AG09319 (cell line): ENCODE measurements at regions not wholly inside any gene's neighbourhood (a gene's known extent, or its start where the extent isn't known, plus 50 kb on each side); places are given as distances from the start of the nearest gene placed in this dataset.

Experiments used
- DNase-seq: peaks from one replicate; pipeline ENCODE4 v3.0.0-alpha.2; 2010; ENCODE audit warnings: low read depth; ENCODE audit errors: extremely low read depth
- TF ChIP-seq, protein P1 (sequence below): IDR thresholded peaks from 2 replicates; pipeline ENCODE4 v1.5.1; 2011; ENCODE audit warnings: low read depth, mild to moderate bottlenecking, inconsistent platforms, low read length, moderate library complexity

DNA sequence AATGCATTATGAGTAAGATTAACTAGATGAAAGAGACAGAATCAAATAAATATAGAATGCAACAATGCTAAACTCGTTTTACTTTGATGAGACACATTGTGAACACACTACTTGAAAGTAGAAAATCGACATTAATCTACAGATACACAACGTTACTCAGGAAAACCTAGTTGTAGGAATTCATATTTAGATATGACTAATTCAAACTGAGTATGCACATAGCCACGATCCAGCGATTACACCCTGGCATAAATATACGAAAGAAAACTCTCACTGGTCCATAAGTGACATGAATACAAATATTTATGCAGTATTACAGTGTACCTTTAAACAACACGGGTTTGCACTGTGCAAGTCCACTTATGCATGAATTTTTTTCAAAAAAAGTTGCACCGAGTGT is 485.6 kb downstream of the TMX3 start:
- DNase-seq: no peak
- TF ChIP-seq, protein P1, sequence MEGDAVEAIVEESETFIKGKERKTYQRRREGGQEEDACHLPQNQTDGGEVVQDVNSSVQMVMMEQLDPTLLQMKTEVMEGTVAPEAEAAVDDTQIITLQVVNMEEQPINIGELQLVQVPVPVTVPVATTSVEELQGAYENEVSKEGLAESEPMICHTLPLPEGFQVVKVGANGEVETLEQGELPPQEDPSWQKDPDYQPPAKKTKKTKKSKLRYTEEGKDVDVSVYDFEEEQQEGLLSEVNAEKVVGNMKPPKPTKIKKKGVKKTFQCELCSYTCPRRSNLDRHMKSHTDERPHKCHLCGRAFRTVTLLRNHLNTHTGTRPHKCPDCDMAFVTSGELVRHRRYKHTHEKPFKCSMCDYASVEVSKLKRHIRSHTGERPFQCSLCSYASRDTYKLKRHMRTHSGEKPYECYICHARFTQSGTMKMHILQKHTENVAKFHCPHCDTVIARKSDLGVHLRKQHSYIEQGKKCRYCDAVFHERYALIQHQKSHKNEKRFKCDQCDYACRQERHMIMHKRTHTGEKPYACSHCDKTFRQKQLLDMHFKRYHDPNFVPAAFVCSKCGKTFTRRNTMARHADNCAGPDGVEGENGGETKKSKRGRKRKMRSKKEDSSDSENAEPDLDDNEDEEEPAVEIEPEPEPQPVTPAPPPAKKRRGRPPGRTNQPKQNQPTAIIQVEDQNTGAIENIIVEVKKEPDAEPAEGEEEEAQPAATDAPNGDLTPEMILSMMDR: no peak

DNA sequence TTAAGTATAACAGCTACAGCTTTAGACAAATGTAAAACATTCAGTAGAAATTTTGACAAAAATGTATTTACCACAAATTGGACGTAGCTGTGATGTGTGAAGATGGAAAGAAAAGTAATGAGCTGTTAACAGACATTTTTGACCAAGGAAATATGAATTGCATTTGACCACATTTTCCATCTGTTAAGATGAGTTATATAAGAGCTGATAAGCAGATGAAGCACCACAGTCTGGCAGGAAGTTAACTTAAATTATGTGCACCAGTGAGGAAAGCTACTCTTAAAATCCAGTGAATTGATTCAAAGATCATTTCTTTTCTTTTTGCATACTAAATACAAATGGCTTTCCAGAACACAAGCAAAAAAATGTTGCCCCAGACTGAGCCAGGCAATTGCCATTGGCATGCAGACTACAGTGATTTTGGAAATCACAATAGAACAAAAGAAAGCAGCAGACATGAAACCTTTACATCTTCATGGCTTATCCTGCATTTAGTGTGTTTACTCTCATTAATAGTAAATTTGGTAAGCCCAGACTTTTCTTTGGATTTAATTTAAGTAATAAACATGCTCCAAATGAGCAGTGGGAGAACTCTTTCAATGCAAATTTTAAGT is 493.7 kb downstream of the TMX3 start:
- DNase-seq: no peak
- TF ChIP-seq, protein P1: no peak

DNA sequence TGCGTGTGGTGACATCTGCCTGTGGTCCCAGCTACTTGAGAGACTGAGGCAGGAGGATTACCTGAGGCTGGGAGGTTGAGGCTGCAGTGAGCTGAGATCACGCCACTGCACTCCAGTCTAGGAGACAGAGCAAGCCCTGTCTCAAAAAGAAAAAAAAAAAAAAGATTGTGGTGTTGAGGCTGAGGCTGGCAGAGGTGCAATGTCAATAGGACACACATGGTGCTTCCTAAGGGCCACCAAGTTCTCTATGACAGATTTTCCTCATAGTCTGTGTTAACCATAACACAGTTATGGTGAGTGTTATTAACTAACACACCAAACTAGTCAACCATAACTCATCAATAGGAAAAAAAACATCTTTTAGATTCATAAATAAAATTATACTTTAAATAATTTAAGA is 494.4 kb downstream of the TMX3 start:
- TF ChIP-seq, protein P1: no peak
- DNase-seq: no peak

DNA sequence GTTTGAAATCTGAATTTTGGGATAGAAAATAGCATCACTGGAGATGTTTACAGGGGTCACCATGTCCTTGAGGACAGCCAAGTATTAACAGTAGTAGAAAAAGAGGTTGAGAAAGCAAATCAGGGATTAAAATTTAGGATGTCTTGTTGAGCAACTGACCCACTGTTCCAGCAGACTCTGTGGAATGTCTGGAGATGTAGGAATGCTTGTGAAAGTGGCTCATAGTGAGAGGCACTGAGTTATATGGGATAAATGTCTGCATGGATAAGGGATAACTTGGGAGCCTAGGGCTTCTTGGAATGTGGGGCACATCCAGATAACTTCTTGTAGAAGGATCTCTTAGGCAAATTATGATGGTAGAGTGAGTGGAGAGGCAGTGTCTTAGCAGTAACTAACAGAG is 495.0 kb downstream of the TMX3 start:
- TF ChIP-seq, protein P1: no peak
- no peak for DNase-seq

- no peak for DNase-seq
These were observed 495.6 kb downstream of the TMX3 start for GRCh38 chr18:68219274-68219673.

GRCh38 chr18:68215931-68216330 is 499.0 kb downstream of the TMX3 start:
- peak; percentile 14 for DNase-seq
- TF ChIP-seq, protein P1: no peak

More at GRCh38 chr18:68219274-68219673, 495.6 kb downstream of the TMX3 start:
- TF ChIP-seq, protein P1: no peak

- no peak for DNase-seq
- TF ChIP-seq, protein P1: no peak
These were observed 528.9 kb downstream of the TMX3 start for GRCh38 chr18:68186039-68186438.
